ENCODE measurements at regions not wholly inside any gene's neighbourhood (a gene's known extent, or its start where the extent isn't known, plus 50 kb on each side); places are given as distances from the start of the nearest gene placed in this dataset.

GRCh38 chr7:91569728-91570457, 305.7 kb downstream of the FZD1 start:
- Histone ChIP-seq H3K9me3 (replicated peaks; ENCODE audit: control insufficient read depth, insufficient read depth, low read depth, low read length) (no peaks in the 10 kb centered on the region), H4K20me1 (replicated peaks; ENCODE audit: control insufficient read depth, insufficient read depth, low read length) (no peaks in the 10 kb centered on the region), H3K27me3 (ENCODE audit: control insufficient read depth in 2 of 2, insufficient read depth in 2 of 2, low read length in 2 of 2) (peaks cover 0 to 10% of the 10 kb centered on the region in 2 experiments; a peak in 2 of 5 replicates), H3K36me3 (ENCODE audit: control insufficient read depth, insufficient read depth, low read length) (no peaks in the 10 kb centered on the region), H3K4me3 (no peak overlapping the region), H3K9me1 (ENCODE audit: control insufficient read depth, insufficient read depth, low read length) (no peaks in the 10 kb centered on the region), H3K27ac (ENCODE audit: extremely low read depth, low read depth, low read length) (no peak overlapping the region), H3K4me2 (ENCODE audit: insufficient read depth, low read length) (no peak overlapping the region), H2AFZ (ENCODE audit: low read depth, low read length) (no peak overlapping the region), H3K4me1 (replicated peaks in 1 of 2; ENCODE audit: control insufficient read depth in 2 of 2, insufficient read depth in 2 of 2, low read length in 2 of 2) (no peaks in the 10 kb centered on the region; a peak in 3 of 5 replicates), H3K9ac (ENCODE audit: insufficient read depth in 1 of 2, low read depth in 2 of 2, low read length in 2 of 2) (no peak overlapping the region), H3K79me2 (ENCODE audit: control insufficient read depth, insufficient read depth, low read length) (no peaks in the 10 kb centered on the region)
- no peak for ATAC-seq
- intact Hi-C loops (cut with micrococcal nuclease) (no loop called here), in situ Hi-C loops (cut with MboI) (no loop called here)
- no peak for DNase-seq (ENCODE audit: extremely low read depth in 1 of 4, low spot score in 3 of 4)
- ChIA-PET CTCF (ENCODE audit: low intra/inter-chr PET ratio) (no interaction called here), POLR2A (no interaction called here)
- TF ChIP-seq PBX2 (CRISPR knock-in tag; IDR thresholded peaks at IDR 0.05; ENCODE audit: low read depth) (no peak), PBX2 (tag; conservative IDR thresholded peaks at IDR 0.05; ENCODE audit: low read depth) (peak; percentile 82), ZNF134 (CRISPR knock-in tag; conservative IDR thresholded peaks at IDR 0.05) (no peak)
- BruUV-seq (replicated peaks), result no TSS peak
- WGBS (ENCODE audit: insufficient coverage, low coverage, missing lambda C conversion rate), result 61% methylated on average over 1 of the region's 1 CpG
- no peak for FAIRE-seq
